SJCRH30 (cell line): ENCODE measurements at regions not wholly inside any gene's neighbourhood (a gene's known extent, or its start where the extent isn't known, plus 50 kb on each side); places are given as distances from the start of the nearest gene placed in this dataset.

ENCODE experiments used
- DNase-seq, 2 experiments: peaks; one replicate each; pipeline ENCODE4 v3.0.0-alpha.2; 2015 to 2020
- H3K27ac ChIP-seq: fragments of 250-450 bp; sonication (Bioruptor Pico); 2 replicates; pipeline ENCODE4 v1.5.1; 2020; ENCODE audit warnings: mild to moderate bottlenecking, moderate library complexity
- H3K27me3 ChIP-seq: fragments of 250-450 bp; sonication (Bioruptor Pico); 2 replicates; pipeline ENCODE4 v1.5.1; 2020; ENCODE audit warnings: mild to moderate bottlenecking, moderate library complexity
- H3K36me3 ChIP-seq: fragments of 250-450 bp; sonication (Bioruptor Pico); 2 replicates; pipeline ENCODE4 v1.5.1; 2020; ENCODE audit warnings: mild to moderate bottlenecking, moderate library complexity
- H3K4me1 ChIP-seq: fragments of 250-450 bp; sonication (Bioruptor Pico); 2 replicates; pipeline ENCODE4 v1.5.1; 2020; ENCODE audit warnings: mild to moderate bottlenecking, moderate library complexity
- H3K4me3 ChIP-seq: fragments of 250-450 bp; sonication (Bioruptor Pico); 2 replicates; pipeline ENCODE4 v1.5.1; 2020; ENCODE audit warnings: mild to moderate bottlenecking, moderate library complexity
- H3K9me3 ChIP-seq: fragments of 250-450 bp; sonication (Bioruptor Pico); replicated peaks from 2 replicates; pipeline ENCODE4 v1.5.1; 2020; ENCODE audit warnings: mild to moderate bottlenecking, moderate library complexity

DNA sequence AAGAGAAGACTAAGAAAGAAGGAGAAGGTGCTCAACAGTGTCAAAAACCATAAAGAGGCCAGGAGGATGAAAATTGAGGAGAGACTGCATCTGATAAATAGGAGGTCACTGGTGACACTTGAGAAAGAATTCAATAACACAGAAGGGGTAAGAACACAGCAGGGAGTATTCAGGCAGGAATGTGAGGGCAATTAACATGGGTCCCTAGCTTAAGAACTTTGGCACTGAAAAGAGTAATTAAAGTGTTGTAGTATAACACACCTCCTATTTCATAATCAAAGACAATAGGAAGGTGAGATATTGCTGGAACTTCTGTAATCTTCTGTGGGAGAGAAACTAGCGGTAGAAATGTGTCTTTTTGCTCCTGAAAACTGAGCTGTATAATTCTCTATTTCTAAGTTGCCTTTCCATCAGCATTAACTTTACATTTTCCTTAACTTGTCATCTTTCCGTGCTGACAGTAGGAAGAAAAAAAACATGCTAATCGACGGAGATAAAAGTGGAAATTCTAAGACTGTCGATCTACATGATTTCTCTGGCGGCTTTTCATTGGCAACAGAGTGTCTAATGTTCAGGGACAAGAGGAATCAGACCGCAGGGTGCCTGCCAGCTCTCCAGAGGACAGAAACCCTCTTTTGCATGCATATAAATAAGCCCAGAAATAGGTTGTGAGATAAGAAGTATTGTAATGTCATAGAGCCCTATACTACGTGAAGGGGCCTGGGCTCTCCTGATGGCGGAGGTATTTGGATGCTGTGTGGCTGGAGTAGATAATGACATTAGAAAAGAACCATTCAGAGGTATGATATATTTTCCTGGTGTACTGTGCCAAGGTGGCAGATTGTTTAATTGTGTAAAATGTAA, 147.9 kb upstream of the GAP43 start:
- Histone ChIP-seq H3K9me3 (no peaks in the 10 kb centered on the region), H3K36me3 (no peaks in the 10 kb centered on the region), H3K27me3 (no peaks in the 10 kb centered on the region), H3K4me1 (no peaks in the 10 kb centered on the region), H3K4me3 (no peak overlapping the region), H3K27ac (no peak overlapping the region)
- no peak for DNase-seq

DNA sequence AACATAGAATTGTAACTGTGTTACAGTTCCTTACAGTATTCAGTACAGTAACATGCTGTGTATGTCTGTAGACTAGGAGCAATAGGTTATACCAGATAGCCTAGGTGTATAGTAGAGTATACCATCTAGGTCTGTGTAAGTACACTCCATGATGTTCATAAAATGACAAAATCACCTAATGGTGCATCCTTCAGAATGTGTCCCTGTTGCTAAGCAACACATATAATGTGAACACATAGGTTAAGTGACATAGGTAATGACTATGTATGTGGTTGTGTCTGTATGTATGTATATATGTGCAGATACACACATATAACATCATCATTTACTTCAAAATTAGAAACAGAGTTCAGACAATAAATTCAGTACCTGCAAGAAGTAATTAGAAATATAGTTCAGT, 146.8 kb upstream of the GAP43 start:
- H3K4me3 ChIP-seq, result no peak overlapping the region
- no peaks in the 10 kb centered on the region for H3K9me3 ChIP-seq
- DNase-seq, result no peak
- H3K27ac ChIP-seq, result no peak overlapping the region
- no peaks in the 10 kb centered on the region for H3K36me3 ChIP-seq
- H3K27me3 ChIP-seq, result no peaks in the 10 kb centered on the region
- H3K4me1 ChIP-seq, result no peaks in the 10 kb centered on the region

DNA sequence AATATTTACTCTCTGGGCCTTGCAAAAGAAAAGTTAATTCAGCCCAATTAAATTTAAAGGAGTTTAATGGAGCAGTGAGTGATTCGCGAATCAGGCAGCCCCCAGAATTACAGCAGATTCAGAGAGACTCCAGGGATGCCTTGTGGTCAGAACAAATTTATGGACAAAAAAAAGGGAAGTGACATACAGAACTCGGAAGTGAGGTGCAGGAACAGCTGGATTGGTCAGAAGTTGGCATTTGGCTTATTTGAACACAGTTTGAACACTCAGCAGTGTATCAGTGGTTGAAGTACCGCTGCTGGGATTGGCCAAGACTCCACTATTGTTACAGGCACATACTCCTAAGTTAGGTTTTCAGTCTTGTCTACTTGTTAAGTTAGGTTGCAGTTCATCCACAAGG, 145.0 kb upstream of the GAP43 start:
- H3K27me3 ChIP-seq, result no peaks in the 10 kb centered on the region

DNA sequence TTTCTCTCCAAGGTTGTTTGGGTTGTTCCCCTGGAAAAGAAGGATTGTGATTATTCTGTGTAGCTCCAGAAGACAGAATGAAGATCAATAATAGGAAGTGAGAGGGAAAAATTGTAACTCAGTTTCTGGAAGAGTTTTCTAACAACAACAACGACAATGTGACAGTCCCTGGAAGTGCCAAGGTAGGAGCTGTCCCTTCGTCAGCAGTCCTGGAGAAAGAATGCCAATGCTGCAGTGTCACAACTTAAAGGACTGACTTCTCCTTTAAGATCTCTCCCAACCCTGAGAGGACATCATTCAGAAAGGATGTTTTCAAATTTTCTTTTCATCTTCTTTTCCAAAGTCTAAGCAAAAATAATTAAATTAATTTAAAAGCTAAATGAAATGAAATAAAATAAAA, 136.4 kb upstream of the GAP43 start:
- H3K9me3 ChIP-seq, result no peaks in the 10 kb centered on the region; the same call in 1 of the 2 replicates
- DNase-seq, result no peak
- H3K4me1 ChIP-seq, result no peaks in the 10 kb centered on the region
- no peak overlapping the region for H3K4me3 ChIP-seq
- no peak overlapping the region for H3K27ac ChIP-seq
- H3K36me3 ChIP-seq, result no peaks in the 10 kb centered on the region
- no peaks in the 10 kb centered on the region for H3K27me3 ChIP-seq

More for the DNA sequence above, 145.0 kb upstream of the GAP43 start:
- Histone ChIP-seq H3K9me3 (no peaks in the 10 kb centered on the region), H3K27ac (no peak overlapping the region), H3K4me1 (no peaks in the 10 kb centered on the region), H3K4me3 (no peak overlapping the region), H3K36me3 (no peaks in the 10 kb centered on the region)
- peak in 1 of 2 experiments; percentile 2 for DNase-seq

DNA sequence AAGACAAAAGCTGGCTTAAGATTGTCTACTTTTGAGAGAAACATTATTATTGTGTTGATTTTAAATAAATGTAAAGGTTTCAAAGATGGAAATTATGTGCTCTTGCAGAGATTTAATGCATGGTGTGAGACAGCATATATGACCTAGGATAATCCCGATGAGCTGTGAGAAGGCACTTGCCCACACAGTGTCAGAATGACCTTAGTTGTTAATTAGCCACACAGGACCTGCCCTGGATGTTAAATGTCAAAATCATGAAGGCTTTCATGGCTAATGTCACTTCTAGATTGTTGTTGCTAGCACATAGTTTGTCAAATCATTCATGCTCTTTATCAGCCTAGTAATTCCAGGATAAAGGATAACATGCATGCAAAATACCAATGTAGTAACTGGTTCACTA, 135.3 kb upstream of the GAP43 start:
- no peak overlapping the region for H3K27ac ChIP-seq
- no peaks in the 10 kb centered on the region for H3K36me3 ChIP-seq
- no peak for DNase-seq
- H3K9me3 ChIP-seq, result no peaks in the 10 kb centered on the region; the same call in 1 of the 2 replicates
- H3K4me3 ChIP-seq, result no peak overlapping the region
- H3K27me3 ChIP-seq, result no peaks in the 10 kb centered on the region
- no peaks in the 10 kb centered on the region for H3K4me1 ChIP-seq

DNA sequence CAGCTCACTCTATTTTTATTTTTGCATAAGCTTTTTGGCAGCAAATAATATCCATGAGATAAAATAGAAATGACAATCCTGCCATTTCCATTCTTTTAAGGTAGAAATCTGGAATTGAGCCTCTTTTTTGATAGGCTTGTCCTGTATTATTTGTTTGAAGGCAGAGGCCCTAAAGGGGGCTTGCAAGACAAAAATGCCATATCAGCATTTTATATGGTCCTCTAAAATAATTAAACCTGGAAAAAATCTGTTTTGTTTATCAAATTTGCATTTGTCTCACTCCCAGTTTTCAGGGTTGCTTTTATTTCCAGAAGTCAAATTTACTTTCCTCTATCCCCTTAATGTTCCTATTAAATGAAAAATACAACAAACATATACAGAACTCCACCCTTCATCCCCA, 134.9 kb upstream of the GAP43 start:
- Histone ChIP-seq H3K9me3 (no peaks in the 10 kb centered on the region; the same call in 1 of the 2 replicates), H3K4me1 (no peaks in the 10 kb centered on the region), H3K27me3 (no peaks in the 10 kb centered on the region), H3K27ac (no peak overlapping the region), H3K4me3 (no peak overlapping the region), H3K36me3 (no peaks in the 10 kb centered on the region)
- no peak for DNase-seq

DNA sequence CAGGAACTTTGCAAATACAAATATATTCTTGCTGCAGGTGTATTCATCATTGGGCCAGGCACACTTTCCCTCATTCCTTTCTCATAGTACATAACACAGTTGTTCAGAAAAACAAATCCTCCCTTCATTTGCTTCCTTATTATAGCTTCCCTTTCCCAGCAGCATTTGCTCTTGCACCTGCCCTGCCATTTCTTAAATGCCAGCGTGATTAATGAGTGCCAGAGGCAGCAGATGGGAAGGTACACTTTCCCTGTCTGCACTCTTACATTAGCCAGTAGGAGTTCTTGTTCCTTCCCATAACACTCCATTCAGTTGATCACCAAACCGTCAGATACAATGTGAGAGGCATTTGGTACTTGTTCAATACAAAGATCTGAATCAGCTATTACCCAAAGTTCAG, 128.5 kb upstream of the GAP43 start:
- no peaks in the 10 kb centered on the region for H3K9me3 ChIP-seq
- H3K36me3 ChIP-seq, result no peaks in the 10 kb centered on the region
- no peak overlapping the region for H3K27ac ChIP-seq
- DNase-seq, result peak in 1 of 2 experiments; percentile 3
- no peaks in the 10 kb centered on the region for H3K27me3 ChIP-seq
- no peaks in the 10 kb centered on the region for H3K4me1 ChIP-seq
- no peak overlapping the region for H3K4me3 ChIP-seq

DNA sequence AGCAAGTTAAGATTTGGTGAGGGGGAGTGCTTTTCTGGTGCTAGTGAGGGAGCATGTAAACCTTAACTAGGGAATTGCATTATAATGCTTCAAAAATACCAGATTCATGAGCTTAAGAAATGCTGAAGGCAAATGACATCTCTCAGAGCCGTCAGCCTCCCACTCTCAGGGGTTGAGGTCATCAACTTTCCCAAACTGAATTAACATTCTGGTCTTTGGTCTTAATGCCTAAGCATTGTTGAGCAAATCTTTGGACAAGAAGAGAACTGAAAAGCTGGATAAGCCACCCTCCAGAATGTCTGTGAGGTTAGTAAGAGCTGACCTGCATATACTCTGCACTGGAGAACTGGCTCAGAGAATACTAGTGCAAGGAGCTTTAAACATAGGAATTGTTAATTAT, 124.9 kb upstream of the GAP43 start:
- no peaks in the 10 kb centered on the region for H3K36me3 ChIP-seq
- no peak overlapping the region for H3K4me3 ChIP-seq
- no peaks in the 10 kb centered on the region for H3K9me3 ChIP-seq
- H3K27me3 ChIP-seq, result no peaks in the 10 kb centered on the region
- H3K27ac ChIP-seq, result no peak overlapping the region
- DNase-seq, result no peak
- no peaks in the 10 kb centered on the region for H3K4me1 ChIP-seq

DNA sequence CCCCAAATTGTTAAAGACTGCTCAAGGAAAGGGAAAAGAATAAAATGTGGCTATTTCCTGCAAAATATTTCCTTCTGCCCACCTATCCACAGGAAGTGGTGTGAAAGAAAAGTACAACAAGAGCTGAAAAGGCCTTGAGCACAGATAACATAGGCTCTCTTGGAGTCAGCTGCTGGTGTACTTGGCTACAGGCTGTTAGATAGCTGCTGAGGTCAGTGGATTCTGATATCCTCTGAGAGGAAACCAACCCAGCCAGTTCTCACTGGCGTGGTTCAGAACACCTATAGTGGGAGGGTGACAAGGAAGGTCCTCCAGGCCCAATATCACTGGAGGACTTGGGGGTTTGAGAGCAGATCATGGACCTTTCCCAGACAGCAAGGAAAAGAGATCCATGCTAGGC, 124.4 kb upstream of the GAP43 start:
- no peak for DNase-seq
- H3K4me1 ChIP-seq, result no peaks in the 10 kb centered on the region

DNA sequence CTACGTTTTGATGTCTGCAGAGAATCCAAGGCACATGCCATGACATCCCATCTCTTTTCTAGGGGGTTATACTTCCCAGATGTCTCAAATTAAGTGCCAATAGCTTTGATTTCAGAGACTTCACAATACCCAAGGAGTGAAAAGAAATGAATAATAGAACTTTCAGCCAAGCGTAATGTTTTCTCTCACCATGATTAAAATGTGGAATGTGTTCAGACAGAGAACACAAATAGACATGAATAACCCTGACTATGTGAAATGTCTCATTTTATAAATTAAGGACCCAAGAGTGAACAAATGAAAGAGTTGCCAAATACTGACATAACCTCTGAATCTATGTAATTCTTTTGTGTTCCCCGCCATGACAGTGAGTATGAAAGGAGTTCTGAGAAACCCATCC, 123.6 kb upstream of the GAP43 start:
- Histone ChIP-seq H3K36me3 (no peaks in the 10 kb centered on the region), H3K27ac (no peak overlapping the region), H3K4me1 (no peaks in the 10 kb centered on the region), H3K27me3 (no peaks in the 10 kb centered on the region), H3K9me3 (no peaks in the 10 kb centered on the region), H3K4me3 (no peak overlapping the region)
- DNase-seq, result no peak

More for the DNA sequence above, 124.4 kb upstream of the GAP43 start:
- H3K9me3 ChIP-seq, result no peaks in the 10 kb centered on the region
- no peaks in the 10 kb centered on the region for H3K36me3 ChIP-seq
- no peak overlapping the region for H3K27ac ChIP-seq
- no peaks in the 10 kb centered on the region for H3K27me3 ChIP-seq
- H3K4me3 ChIP-seq, result no peak overlapping the region

DNA sequence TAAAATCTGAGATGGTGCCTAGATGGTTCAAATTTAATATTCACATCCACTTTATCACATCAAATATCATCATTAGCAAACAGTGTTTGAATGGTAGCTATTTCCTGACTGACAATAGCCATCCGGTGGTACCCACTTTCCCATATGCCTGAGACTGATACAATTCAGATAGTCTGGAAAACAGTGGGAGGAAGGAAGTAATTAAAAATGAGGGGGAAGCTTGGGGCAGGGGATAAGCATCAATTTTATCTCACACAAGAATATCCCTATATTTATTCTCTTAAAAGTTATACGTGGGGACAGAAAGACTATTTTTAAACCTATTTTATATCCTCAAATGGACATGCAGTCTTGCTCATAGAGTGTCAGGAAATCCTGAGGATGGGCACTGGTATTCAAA, 122.5 kb upstream of the GAP43 start:
- Histone ChIP-seq H3K9me3 (no peaks in the 10 kb centered on the region), H3K4me3 (no peak overlapping the region), H3K4me1 (no peaks in the 10 kb centered on the region), H3K36me3 (no peaks in the 10 kb centered on the region), H3K27me3 (no peaks in the 10 kb centered on the region), H3K27ac (no peak overlapping the region)
- DNase-seq, result no peak

DNA sequence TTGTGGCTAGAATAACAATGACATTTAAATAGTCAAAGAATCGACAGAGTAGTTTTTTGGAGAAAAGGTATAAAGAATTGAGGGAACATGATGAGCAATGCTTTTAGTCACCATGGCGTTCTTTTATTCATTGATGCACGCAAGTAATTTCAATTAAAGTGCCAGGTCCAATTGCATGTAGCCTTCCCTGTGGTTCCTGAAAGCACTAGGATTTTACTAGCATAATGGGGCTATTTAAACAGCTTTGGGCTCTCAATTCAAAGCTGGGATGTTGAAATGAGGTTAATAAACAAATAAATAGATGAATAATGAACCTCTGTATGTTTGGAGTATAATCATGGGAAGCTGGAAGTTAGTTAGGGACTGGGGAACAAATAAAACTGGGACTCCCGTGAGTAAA, 121.2 kb upstream of the GAP43 start:
- Histone ChIP-seq H3K4me1 (no peaks in the 10 kb centered on the region), H3K27me3 (no peaks in the 10 kb centered on the region), H3K4me3 (no peak overlapping the region), H3K9me3 (no peaks in the 10 kb centered on the region), H3K27ac (no peak overlapping the region), H3K36me3 (no peaks in the 10 kb centered on the region)
- no peak for DNase-seq

DNA sequence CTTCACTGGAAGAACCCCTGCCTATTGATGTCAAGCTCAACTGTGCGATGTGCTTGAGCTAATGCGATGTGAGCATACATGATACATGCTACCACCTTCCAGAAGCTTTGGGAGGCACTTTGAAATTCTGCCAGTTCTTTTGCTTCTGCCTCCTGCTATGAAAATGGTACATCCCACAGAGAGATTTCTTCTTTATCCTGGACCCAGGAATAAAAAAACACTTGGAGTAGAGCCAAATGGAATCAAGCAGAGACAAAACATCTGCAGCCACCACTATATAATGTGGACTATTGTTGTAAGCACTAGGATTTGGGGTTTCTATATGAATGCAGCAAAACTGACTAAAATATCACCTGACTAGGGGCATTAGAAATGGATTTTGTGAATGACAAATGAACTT, 119.9 kb upstream of the GAP43 start:
- no peaks in the 10 kb centered on the region for H3K4me1 ChIP-seq
- H3K9me3 ChIP-seq, result no peaks in the 10 kb centered on the region
- no peak for DNase-seq
- no peaks in the 10 kb centered on the region for H3K36me3 ChIP-seq
- H3K27ac ChIP-seq, result no peak overlapping the region
- no peaks in the 10 kb centered on the region for H3K27me3 ChIP-seq
- H3K4me3 ChIP-seq, result no peak overlapping the region

DNA sequence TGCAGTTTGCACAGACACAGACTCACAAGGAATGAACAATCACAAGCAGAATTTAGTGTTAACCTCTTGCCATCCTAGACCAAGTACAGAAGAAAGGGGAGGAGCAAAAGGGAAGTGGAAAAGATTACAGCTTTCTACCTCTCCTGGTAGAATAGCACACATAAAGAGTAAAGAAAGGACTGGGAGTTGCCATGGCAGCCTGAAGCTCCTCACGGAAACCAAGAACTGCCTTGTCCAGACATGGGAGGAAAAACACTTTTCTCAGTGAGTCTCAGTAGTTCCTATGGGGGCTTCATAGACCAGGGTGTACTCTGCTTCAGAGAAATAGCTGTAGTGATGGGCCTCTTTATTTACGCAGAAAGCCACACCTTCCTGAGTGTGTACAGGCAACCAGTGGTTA, 114.7 kb upstream of the GAP43 start:
- Histone ChIP-seq H3K27ac (no peak overlapping the region), H3K27me3 (peaks cover 3% of the 10 kb centered on the region; the same call in 1 of the 2 replicates), H3K9me3 (no peaks in the 10 kb centered on the region), H3K4me3 (no peak overlapping the region), H3K36me3 (no peaks in the 10 kb centered on the region), H3K4me1 (no peaks in the 10 kb centered on the region; the same call in 1 of the 2 replicates)
- DNase-seq, result no peak

DNA sequence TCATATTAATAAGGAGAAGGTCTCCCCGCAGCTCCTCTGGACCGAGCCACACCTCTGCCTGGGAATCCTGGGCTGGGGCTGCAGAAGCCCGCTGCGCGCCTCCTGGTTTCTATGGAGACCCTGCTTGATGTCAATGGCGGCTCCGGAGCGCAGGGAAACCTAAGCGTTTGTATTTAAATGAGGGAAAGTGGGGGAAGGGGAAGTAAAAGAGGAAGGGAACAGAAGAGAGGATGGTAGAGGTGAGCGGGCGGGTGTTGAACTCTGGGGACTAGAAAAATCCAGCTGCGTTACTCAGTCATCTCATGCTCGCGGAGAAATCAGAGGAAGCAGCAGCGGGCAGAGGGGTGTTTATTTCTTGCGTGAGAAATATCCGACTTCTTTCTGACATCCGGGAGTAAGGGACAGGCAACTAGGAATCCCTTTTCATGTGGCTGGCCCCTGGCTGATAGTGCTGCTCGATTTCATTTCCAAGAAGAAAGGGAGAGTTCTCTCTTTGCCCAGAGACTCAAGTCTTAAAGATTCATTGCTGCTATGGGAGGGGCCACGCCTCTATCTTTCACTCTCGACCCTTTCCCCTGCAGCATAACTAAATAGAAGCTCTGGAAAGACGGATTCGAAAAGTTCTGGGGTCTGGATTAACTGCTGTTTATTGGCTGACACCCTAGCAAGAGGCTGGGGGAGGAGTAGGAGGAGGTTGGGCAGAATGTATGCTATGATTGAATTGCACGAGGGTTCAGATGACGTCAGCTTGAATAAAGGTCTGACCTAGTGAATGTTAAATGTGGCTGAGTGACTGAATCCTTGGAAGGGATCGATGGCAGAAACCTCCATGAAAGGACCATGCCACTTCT, 110.5 kb upstream of the GAP43 start:
- H3K27ac ChIP-seq, result no peak overlapping the region
- DNase-seq, result peak; percentile 14 to 27
- H3K4me3 ChIP-seq, result peak overlapping the region; percentile 41
- peaks cover 4% of the 10 kb centered on the region; the same call in 1 of the 2 replicates for H3K27me3 ChIP-seq
- H3K4me1 ChIP-seq, result no peaks in the 10 kb centered on the region; the same call in 1 of the 2 replicates
- H3K36me3 ChIP-seq, result no peaks in the 10 kb centered on the region
- no peaks in the 10 kb centered on the region for H3K9me3 ChIP-seq
